Neural progenitor cell (in vitro differentiated cells): ENCODE measurements at regions not wholly inside any gene's neighbourhood (a gene's known extent, or its start where the extent isn't known, plus 50 kb on each side); places are given as distances from the start of the nearest gene placed in this dataset.

Experiments used
- EZH2 ChIP-seq: fragments of 200-600 bp; sonication (generic); IDR thresholded peaks from 2 replicates; pipeline ENCODE4 v1.6.1; 2017; ENCODE audit warnings: antibody characterized with exemption, mild to moderate bottlenecking, moderate library complexity
- EZH2phosphoT487 ChIP-seq: fragments of 200-600 bp; sonication (generic); IDR thresholded peaks from 2 replicates; pipeline ENCODE4 v1.6.1; 2017; ENCODE audit warnings: antibody characterized with exemption
- TF ChIP-seq, protein P1 (sequence below): fragments of 200-600 bp; sonication (generic); IDR thresholded peaks from 2 replicates; pipeline ENCODE4 v1.5.1; 2017; ENCODE audit warnings: antibody characterized with exemption, mild to moderate bottlenecking

DNA sequence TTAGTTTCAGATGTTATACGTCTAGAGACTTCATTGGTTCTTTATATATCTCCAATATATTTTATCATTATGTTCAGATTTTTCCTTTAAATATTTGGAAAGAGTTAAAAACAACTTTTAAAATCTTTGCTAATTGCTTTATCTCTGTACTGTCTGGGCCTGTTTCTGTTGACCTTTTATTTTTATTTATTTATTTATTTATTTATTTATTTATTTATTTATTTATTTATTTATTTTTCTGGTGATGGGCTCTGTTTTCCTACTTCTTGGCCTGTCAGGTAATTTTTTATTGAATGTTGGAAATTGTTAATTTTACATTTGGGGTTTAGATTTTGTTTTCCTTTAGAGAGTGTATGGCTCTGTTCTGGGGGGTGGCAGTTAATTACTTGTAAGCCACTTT is 279.7 kb upstream of the KAZN start:
- TF ChIP-seq EZH2 = no peak
- no peak for TF ChIP-seq EZH2phosphoT487
- TF ChIP-seq, protein P1, sequence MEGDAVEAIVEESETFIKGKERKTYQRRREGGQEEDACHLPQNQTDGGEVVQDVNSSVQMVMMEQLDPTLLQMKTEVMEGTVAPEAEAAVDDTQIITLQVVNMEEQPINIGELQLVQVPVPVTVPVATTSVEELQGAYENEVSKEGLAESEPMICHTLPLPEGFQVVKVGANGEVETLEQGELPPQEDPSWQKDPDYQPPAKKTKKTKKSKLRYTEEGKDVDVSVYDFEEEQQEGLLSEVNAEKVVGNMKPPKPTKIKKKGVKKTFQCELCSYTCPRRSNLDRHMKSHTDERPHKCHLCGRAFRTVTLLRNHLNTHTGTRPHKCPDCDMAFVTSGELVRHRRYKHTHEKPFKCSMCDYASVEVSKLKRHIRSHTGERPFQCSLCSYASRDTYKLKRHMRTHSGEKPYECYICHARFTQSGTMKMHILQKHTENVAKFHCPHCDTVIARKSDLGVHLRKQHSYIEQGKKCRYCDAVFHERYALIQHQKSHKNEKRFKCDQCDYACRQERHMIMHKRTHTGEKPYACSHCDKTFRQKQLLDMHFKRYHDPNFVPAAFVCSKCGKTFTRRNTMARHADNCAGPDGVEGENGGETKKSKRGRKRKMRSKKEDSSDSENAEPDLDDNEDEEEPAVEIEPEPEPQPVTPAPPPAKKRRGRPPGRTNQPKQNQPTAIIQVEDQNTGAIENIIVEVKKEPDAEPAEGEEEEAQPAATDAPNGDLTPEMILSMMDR = no peak
